Pancreas (tissue), 10 donors: ENCODE measurements at regions not wholly inside any gene's neighbourhood (a gene's known extent, or its start where the extent isn't known, plus 50 kb on each side); places are given as distances from the start of the nearest gene placed in this dataset.

Source experiments
- ATAC-seq, 4 donors: fragments of 200-7000 bp; cut with Tn5 transposase; one replicate each; pipeline versions ENCODE4 v1.8.0 to v1.9.1; 2020; ENCODE audit warnings: mild to moderate bottlenecking in 4 of 4, moderate library complexity in 4 of 4
- DNase-seq, 6 donors: peaks; one replicate each; pipeline ENCODE4 v3.0.0-alpha.2; 2020
- FAIRE-seq: peaks from 2 replicates; lab custom pipeline; 2012; peaks lifted over from hg19 to GRCh38; lab: Jason Lieb, UNC
- H3K27ac ChIP-seq, 4 donors: fragments of 200-600 bp; sonication (generic); 1 replicate in 3 of 4; 2 replicates in 1 of 4; pipeline versions ENCODE4 v1.5.0 to v1.8.0; 2020
- H3K27me3 ChIP-seq, 4 donors: fragments of 200-600 bp; one replicate each; pipeline ENCODE4 v1.8.0; 2021
- H3K36me3 ChIP-seq, 3 donors: fragments of 200-600 bp; sonication (generic) in 1 of 3; one replicate each; pipeline versions ENCODE4 v1.5.0 to v1.8.0; 2020 to 2021
- H3K4me1 ChIP-seq, 3 donors: fragments of 200-600 bp; one replicate each; pipeline ENCODE4 v1.8.0; 2021
- H3K4me3 ChIP-seq, 4 donors: fragments of 200-600 bp; sonication (generic) in 2 of 4; one replicate each; pipeline versions ENCODE4 v1.5.0 to v1.8.0; 2020 to 2021
- H3K9me3 ChIP-seq, 4 donors: fragments of 200-600 bp; one replicate each; pipeline ENCODE4 v1.8.0; 2021
- CTCF ChIP-seq, 4 donors: fragments of 200-600 bp; sonication (generic) in 3 of 4; IDR thresholded peaks; one replicate each; pipeline versions ENCODE4 v1.5.0 to v1.8.0; 2021; ENCODE audit warnings: antibody characterized with exemption in 4 of 4
- WGBS, 2 donors: extraction: QIAGEN DNeasy Blood & Tissue Kit; methylation state at CpG; one replicate each; pipeline ENCODE4 v1.1.7; 2013; 5-methylcytosine and 5-hydroxymethylcytosine counted together
- intact Hi-C, 3 donors: fragments of 100-400 bp; cut with DNase I; formaldehyde crosslinking; loops; one replicate each; pipeline versions ENCODE4 v1.11.1 to v1.14.2; 2022
- donor health status: healthy with polysubstance abuse.
- donor health status: DM: no; HTN: no; CAD: no; lungs with moderate emphysema.
- donor health status: DM: no; HTN: no; CAD: no.
- donor health status: control.
- donor health status: control.
- donor health status: Bipolar disorder and iron deficiency.
- donor health status: DM: yes; HTN: yes; CAD: no.
- donor health status: DM: no; HTN: no; CAD: no.
- donor health status: DM: no; HTN: no; CAD: no.
- donor health status: DM: yes; HTN: yes; CAD: no.

GRCh38 chr12:79534029-79534867, 156.5 kb downstream of the PAWR start:
- Histone ChIP-seq H3K27me3 (no peaks in the 10 kb centered on the region), H3K4me3 (no peak overlapping the region), H3K27ac (no peak overlapping the region), H3K9me3 (no peaks in the 10 kb centered on the region), H3K36me3 (no peaks in the 10 kb centered on the region), H3K4me1 (no peaks in the 10 kb centered on the region)
- FAIRE-seq = no peak
- intact Hi-C loops = no loop called here
- no peak for DNase-seq
- no peak for ATAC-seq
- 92 to 93% methylated on average over 5 of the region's 5 CpGs for WGBS, 2 donors
- no peak for TF ChIP-seq CTCF (IDR thresholded peaks at IDR 0.05)

GRCh38 chr12:79532907-79533288, 157.9 kb downstream of the PAWR start:
- intact Hi-C loops = no loop called here
- H3K36me3 ChIP-seq = no peaks in the 10 kb centered on the region
- FAIRE-seq (no peak), DNase-seq (no peak), ATAC-seq (peak in 3 of 4 donors; percentile 31 to 54 (median 47))
- H3K4me1 ChIP-seq = no peaks in the 10 kb centered on the region
- 63 to 67% methylated on average over 7 of the region's 7 CpGs for WGBS, 2 donors
- no peak overlapping the region for H3K27ac ChIP-seq
- TF ChIP-seq CTCF (IDR thresholded peaks at IDR 0.05) = no peak
- no peaks in the 10 kb centered on the region for H3K9me3 ChIP-seq
- no peaks in the 10 kb centered on the region for H3K27me3 ChIP-seq
- no peak overlapping the region for H3K4me3 ChIP-seq

GRCh38 chr12:79531518-79531917, 159.2 kb downstream of the PAWR start:
- no peaks in the 10 kb centered on the region for H3K36me3 ChIP-seq
- no peak overlapping the region for H3K4me3 ChIP-seq
- no peak overlapping the region for H3K27ac ChIP-seq
- H3K9me3 ChIP-seq = no peaks in the 10 kb centered on the region
- ATAC-seq (peak in 1 of 4 donors; percentile 35), FAIRE-seq (no peak), DNase-seq (no peak)
- WGBS, 2 donors = 90 to 96% methylated on average over 4 of the region's 4 CpGs
- no peaks in the 10 kb centered on the region for H3K27me3 ChIP-seq
- no peak for TF ChIP-seq CTCF (IDR thresholded peaks at IDR 0.05)
- no peaks in the 10 kb centered on the region for H3K4me1 ChIP-seq
- intact Hi-C loops = no loop called here

- Histone ChIP-seq H3K27me3 (no peaks in the 10 kb centered on the region), H3K4me1 (no peaks in the 10 kb centered on the region), H3K36me3 (no peaks in the 10 kb centered on the region), H3K4me3 (no peak overlapping the region), H3K9me3 (no peaks in the 10 kb centered on the region), H3K27ac (no peak overlapping the region)
- DNase-seq (no peak), FAIRE-seq (no peak), ATAC-seq (no peak)
- TF ChIP-seq CTCF (IDR thresholded peaks at IDR 0.05) = no peak
- 89 to 95% methylated on average over 1 of the region's 1 CpG for WGBS, 2 donors
- intact Hi-C loops = no loop called here
Measured at GRCh38 chr12:79527473-79527872, 163.3 kb downstream of the PAWR start.

GRCh38 chr12:79525357-79525756, 165.4 kb downstream of the PAWR start:
- ATAC-seq = no peak
- Histone ChIP-seq H3K9me3 (no peaks in the 10 kb centered on the region), H3K27me3 (no peaks in the 10 kb centered on the region), H3K36me3 (no peaks in the 10 kb centered on the region), H3K27ac (no peak overlapping the region), H3K4me1 (no peaks in the 10 kb centered on the region), H3K4me3 (no peak overlapping the region)
- intact Hi-C loops = no loop called here
- no peak for TF ChIP-seq CTCF (IDR thresholded peaks at IDR 0.05)
- DNase-seq = no peak
- no peak for FAIRE-seq
